Common myeloid progenitor, CD34-positive (primary cell): ENCODE measurements at regions not wholly inside any gene's neighbourhood (a gene's known extent, or its start where the extent isn't known, plus 50 kb on each side); places are given as distances from the start of the nearest gene placed in this dataset.
A peak's percentile ranks its signal among the peaks of the same experiment; 100 is the strongest.

Experiments used
- CTCF ChIA-PET: fragments of 350-600 bp; sonication (Branson Sonifier 250); formaldehyde crosslinking; loops from one replicate; lab custom pipeline; 2021; ENCODE audit warnings: antibody characterized with exemption; lab: Charles Lee
- POLR2A ChIA-PET: fragments of 350-600 bp; sonication (Branson Sonifier 250); formaldehyde crosslinking; loops from one replicate; lab custom pipeline; 2021; ENCODE audit warnings: antibody characterized with exemption; lab: Charles Lee
- DNase-seq, 3 donors: peaks; one replicate each; pipeline versions ENCODE4 v3.0.0 to v3.0.0-alpha.2; 2013
- H3K27ac ChIP-seq, 2 experiments: 1 replicate in 1 of 2; 2 replicates in 1 of 2; pipeline ENCODE4 v1.7.0; 2013; ENCODE audit warnings: inconsistent platforms in 2 of 2, low read length in 2 of 2, mild to moderate bottlenecking in 2 of 2, low read depth in 1 of 2, moderate library complexity in 1 of 2; ENCODE audit not compliant: severe bottlenecking in 2 of 2, insufficient read depth in 1 of 2, poor library complexity in 1 of 2
- H3K27me3 ChIP-seq, 5 experiments: replicated peaks in 2 of 5; 1 replicate in 3 of 5; 2 replicates in 2 of 5; pipeline versions ENCODE4 v1.6.1 to v1.7.0; 2013; ENCODE audit warnings: low read length in 4 of 5, mild to moderate bottlenecking in 2 of 5, moderate library complexity in 2 of 5, inconsistent platforms in 1 of 5; ENCODE audit not compliant: insufficient read depth in 5 of 5, control insufficient read depth in 4 of 5
- H3K36me3 ChIP-seq, 4 experiments: 1 replicate in 2 of 4; 2 replicates in 2 of 4; pipeline versions ENCODE4 v1.6.1 to v1.7.0; 2013; ENCODE audit warnings: low read length in 3 of 4, control low read depth in 1 of 4, mild to moderate bottlenecking in 1 of 4; ENCODE audit not compliant: control insufficient read depth in 4 of 4, insufficient read depth in 4 of 4
- H3K4me1 ChIP-seq, 4 experiments: 1 replicate in 3 of 4; 2 replicates in 1 of 4; pipeline versions ENCODE4 v1.6.1 to v1.7.1; 2013; ENCODE audit warnings: low read length in 3 of 4, mild to moderate bottlenecking in 3 of 4, control low read depth in 1 of 4, inconsistent platforms in 1 of 4, moderate library complexity in 1 of 4; ENCODE audit not compliant: control insufficient read depth in 4 of 4, insufficient read depth in 4 of 4; ENCODE audit errors: control extremely low read depth in 1 of 4
- H3K4me3 ChIP-seq, 7 experiments: 1 replicate in 4 of 7; 2 replicates in 3 of 7; pipeline versions ENCODE4 v1.5.1 to v1.7.0; 2013; ENCODE audit warnings: mild to moderate bottlenecking in 7 of 7, low read length in 6 of 7, moderate library complexity in 6 of 7, inconsistent platforms in 2 of 7, low read depth in 2 of 7, control low read depth in 1 of 7; ENCODE audit not compliant: insufficient read depth in 4 of 7, control insufficient read depth in 1 of 7; ENCODE audit errors: extremely low read depth in 1 of 7
- H3K9me3 ChIP-seq, 5 experiments: 1 replicate in 4 of 5; 2 replicates in 1 of 5; pipeline versions ENCODE4 v1.6.1 to v1.7.1; 2013; ENCODE audit warnings: low read length in 4 of 5, mild to moderate bottlenecking in 2 of 5, inconsistent platforms in 1 of 5, low read depth in 1 of 5, moderate library complexity in 1 of 5; ENCODE audit not compliant: control insufficient read depth in 4 of 5, insufficient read depth in 2 of 5; ENCODE audit errors: control extremely low read depth in 1 of 5
- WGBS: methylation state at CpG from one replicate; pipeline ENCODE4 v1.1.5; 2013; ENCODE audit not compliant: insufficient coverage; 5-methylcytosine and 5-hydroxymethylcytosine counted together

DNA sequence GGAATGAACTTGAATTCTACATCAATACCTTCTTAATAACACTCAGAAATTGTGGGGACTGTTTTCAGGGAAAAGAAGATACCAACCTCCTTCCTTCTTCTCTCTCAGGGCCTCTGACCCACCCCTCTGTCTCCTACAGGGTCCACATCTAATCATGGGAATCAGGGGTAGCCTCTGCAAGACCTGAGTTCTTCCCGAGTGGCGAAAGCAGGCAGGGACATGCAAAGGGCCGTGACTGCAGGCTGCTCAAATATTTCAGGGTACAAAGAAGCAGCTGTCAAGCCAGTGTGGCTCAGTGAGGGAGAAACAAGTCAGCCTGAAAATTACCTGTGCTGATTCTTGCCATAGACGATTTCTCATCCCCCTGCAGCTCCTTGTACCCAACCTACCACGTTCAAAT lies 123.1 kb upstream of the PARP11 start:
- POLR2A ChIA-PET = no interaction called here
- DNase-seq = no peak
- no peaks in the 10 kb centered on the region for H3K9me3 ChIP-seq

DNA sequence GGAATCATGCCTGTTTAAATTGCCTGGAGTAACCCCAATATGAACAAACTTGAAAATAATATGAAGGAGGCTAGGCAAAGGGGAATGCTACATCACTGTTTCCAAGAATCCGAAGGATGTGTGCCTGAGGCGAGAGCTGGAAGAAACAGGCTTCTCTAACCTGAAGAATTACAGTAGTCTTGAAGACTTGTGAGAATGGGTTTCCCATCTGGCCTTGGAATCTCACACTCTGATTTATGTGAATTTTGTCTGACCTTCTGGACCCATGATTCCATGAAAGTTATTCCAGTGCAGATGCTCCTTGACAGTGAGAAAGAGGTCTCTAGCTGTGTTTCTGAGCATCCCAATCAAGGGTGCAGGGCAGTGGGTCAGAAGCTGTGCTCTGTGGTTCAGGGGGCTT lies 122.1 kb upstream of the PARP11 start:
- POLR2A ChIA-PET = no interaction called here
- Histone ChIP-seq H3K27ac (no peak overlapping the region), H3K4me3 (no peak overlapping the region), H3K27me3 (no peaks in the 10 kb centered on the region), H3K9me3 (no peaks in the 10 kb centered on the region), H3K36me3 (no peaks in the 10 kb centered on the region), H3K4me1 (peaks cover 0 to 9% (median 5%) of the 10 kb centered on the region in 4 experiments)
- no peak for DNase-seq
- CTCF ChIA-PET = interaction anchor here (0.7 to 18.0 kb wide), 11 partner anchors 10 to 301 kb away, joined by 3 to 212 read pairs (median 7); no protein-coding TSS in a partner anchor
- 100% methylated on average over 2 of the region's 2 CpGs for WGBS

More for the DNA sequence above, 123.1 kb upstream of the PARP11 start:
- no peak overlapping the region for H3K4me3 ChIP-seq
- 92% methylated on average over 5 of the region's 5 CpGs for WGBS
- H3K36me3 ChIP-seq = no peaks in the 10 kb centered on the region
- H3K27me3 ChIP-seq = no peaks in the 10 kb centered on the region
- H3K4me1 ChIP-seq = peaks cover 0 to 9% (median 5%) of the 10 kb centered on the region in 4 experiments
- no peak overlapping the region for H3K27ac ChIP-seq
- CTCF ChIA-PET = interaction anchor here (0.6 to 18.0 kb wide), 21 partner anchors 9 to 1419 kb away, joined by 3 to 212 read pairs (median 3); no protein-coding TSS in a partner anchor

DNA sequence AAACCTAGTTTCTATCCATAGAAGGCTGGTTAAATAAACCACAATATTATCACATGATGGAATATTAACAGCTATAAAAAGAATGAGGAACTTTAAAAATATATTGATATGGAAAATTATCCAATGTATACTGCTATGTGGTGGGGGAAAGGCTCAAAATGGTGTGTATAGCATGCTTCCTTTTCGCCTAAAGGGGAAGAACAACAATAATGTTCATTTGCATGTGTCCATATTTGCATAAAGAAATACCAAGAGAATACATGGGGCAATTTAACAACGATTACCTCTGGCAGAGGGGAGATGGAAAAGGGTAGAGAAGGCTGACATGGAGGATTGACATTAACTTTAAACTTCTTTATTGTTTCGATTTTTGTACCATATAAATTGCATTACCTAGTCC lies 121.3 kb upstream of the PARP11 start:
- POLR2A ChIA-PET = interaction anchor here (1.0 kb wide), 1 partner anchor 282 kb away, joined by 4 read pairs; no protein-coding TSS in a partner anchor

DNA sequence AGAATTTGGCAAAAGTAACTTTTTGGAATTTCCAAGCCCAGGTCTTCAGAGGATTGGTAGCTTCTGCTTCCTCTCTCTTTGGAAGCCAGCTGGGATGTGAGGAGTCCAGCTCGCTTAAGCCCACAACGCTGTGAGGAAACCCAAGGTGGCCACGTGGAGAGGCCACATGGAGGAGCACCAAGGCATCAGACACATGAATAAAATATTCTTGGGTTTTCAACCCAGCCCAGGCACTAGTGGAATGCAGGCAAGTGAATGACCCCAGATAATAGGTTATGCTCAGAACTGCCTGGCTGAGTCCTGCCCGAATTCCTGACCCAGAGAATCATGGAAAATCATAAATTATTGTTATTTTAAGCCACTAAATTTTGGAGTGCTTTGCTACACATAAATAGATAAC lies 119.7 kb upstream of the PARP11 start:
- no peak for DNase-seq
- ChIA-PET POLR2A (interaction anchor here (0.6 to 1.0 kb wide), 3 partner anchors 18 to 282 kb away, joined by 3 to 5 read pairs (median 3); no protein-coding TSS in a partner anchor), CTCF (interaction anchor here (0.8 to 18.0 kb wide), 14 partner anchors 10 to 290 kb away, joined by 3 to 212 read pairs (median 4); no protein-coding TSS in a partner anchor)
- peaks cover 5 to 13% (median 8%) of the 10 kb centered on the region in 4 experiments for H3K4me1 ChIP-seq
- H3K9me3 ChIP-seq = no peaks in the 10 kb centered on the region
- H3K27ac ChIP-seq = no peak overlapping the region
- no peaks in the 10 kb centered on the region for H3K27me3 ChIP-seq
- 100% methylated on average over 2 of the region's 4 CpGs for WGBS
- H3K36me3 ChIP-seq = no peaks in the 10 kb centered on the region
- no peak overlapping the region for H3K4me3 ChIP-seq

More for the DNA sequence above, 121.3 kb upstream of the PARP11 start:
- Histone ChIP-seq H3K9me3 (no peaks in the 10 kb centered on the region), H3K27ac (no peak overlapping the region), H3K4me1 (peaks cover 0 to 9% (median 5%) of the 10 kb centered on the region in 4 experiments), H3K27me3 (no peaks in the 10 kb centered on the region), H3K36me3 (no peaks in the 10 kb centered on the region), H3K4me3 (no peak overlapping the region)
- DNase-seq = no peak
- CTCF ChIA-PET = interaction anchor here (0.7 to 18.0 kb wide), 20 partner anchors 8 to 333 kb away, joined by 3 to 212 read pairs (median 4); no protein-coding TSS in a partner anchor
- no CpG with 5 or more reads among the region's 3 CpGs for WGBS

DNA sequence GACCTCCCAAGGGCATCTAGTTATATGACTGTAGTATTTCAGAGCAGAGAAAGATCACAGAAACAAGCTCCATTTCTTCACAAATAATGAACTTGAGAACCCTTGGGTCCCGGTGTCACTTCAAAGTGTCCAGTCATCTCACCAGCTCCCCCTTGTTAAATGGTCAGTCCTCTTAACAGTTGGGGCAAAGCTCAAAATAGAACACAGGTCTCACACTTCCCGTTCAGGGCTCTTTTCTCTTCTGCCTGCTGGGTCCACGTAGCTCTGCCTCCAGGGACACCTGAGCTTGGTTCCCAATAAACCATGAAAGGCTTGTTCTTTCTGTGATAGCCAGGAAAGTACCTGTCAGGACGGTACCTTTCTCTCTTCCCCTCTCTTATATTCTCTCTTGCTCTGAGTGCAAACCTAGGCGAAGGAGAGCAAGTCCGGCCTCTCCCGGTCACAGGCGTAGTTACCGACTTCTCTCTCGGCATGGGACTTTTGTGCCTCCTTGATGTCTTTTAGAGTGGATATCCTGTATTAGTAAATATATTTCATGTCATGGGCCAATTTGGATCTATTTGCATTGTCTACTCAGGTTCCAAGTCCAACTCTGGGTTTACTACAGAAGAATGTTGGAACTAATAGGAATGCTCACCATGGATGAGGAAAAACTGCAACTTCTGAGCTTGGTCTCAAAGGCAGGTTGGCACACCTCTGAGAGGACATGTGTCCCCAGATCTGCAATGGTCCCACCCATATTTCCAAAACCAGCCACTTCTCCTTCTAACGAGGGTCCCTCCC lies 118.8 kb upstream of the PARP11 start:
- no peaks in the 10 kb centered on the region for H3K36me3 ChIP-seq
- no peak overlapping the region for H3K27ac ChIP-seq
- ChIA-PET CTCF (interaction anchor here (1.1 to 18.0 kb wide), 8 partner anchors 9 to 291 kb away, joined by 3 to 212 read pairs (median 7); no protein-coding TSS in a partner anchor), POLR2A (interaction anchor here (1.0 kb wide), 1 partner anchor 29 kb away, joined by 5 read pairs; no protein-coding TSS in a partner anchor)
- H3K4me3 ChIP-seq = no peak overlapping the region
- WGBS = 91% methylated on average over 6 of the region's 11 CpGs
- H3K4me1 ChIP-seq = peaks cover 5 to 13% (median 8%) of the 10 kb centered on the region in 4 experiments
- H3K9me3 ChIP-seq = no peaks in the 10 kb centered on the region
- H3K27me3 ChIP-seq = no peaks in the 10 kb centered on the region
- peak in 2 of 3 donors; percentile 25 to 29 for DNase-seq

DNA sequence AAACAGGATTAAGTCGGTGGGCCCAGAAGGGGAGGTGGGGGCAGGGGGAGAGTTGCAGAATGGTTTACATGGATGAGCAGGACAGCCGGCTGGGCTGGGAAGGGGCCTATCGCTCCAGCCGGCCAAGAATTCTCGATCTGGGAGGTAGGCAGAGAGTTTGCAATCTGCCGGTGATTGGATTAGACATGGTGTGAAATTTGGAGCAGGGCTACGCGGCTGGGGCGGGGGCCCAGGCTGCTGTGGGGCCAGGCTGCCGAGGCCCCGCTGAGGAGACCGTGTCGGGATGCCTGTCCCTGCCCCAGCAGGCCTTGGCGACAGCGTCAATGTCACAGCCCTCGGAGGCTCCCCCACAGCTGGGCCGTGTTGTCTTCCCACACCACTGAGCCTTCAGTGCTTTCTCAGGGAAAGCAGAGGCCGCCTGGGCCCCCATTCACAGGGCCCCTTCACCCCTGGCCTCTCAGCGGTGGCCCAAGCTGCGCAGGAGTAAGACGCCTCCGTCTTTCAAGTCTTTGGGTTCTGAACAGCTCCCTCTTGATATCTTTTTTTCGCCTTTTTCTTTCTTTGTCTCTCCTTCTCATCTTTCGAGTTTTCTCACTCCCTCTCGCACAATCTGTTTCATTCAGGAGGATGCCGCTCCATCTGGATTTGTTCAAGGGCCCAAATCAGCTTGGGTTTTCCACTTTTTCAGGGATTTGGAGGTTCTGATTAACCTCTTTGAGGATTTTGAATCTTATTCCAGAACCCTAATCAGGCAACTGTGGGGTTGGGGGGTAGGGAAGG lies 117.5 kb upstream of the PARP11 start:
- no peak for DNase-seq
- Histone ChIP-seq H3K9me3 (no peaks in the 10 kb centered on the region), H3K27me3 (no peaks in the 10 kb centered on the region), H3K36me3 (no peaks in the 10 kb centered on the region), H3K4me1 (peaks cover 5 to 13% (median 8%) of the 10 kb centered on the region in 4 experiments), H3K4me3 (no peak overlapping the region), H3K27ac (no peak overlapping the region)
- WGBS = 97% methylated on average over 25 of the region's 26 CpGs
- ChIA-PET CTCF (interaction anchor here (0.7 to 18.0 kb wide), 7 partner anchors 12 to 286 kb away, joined by 3 to 212 read pairs (median 8); no protein-coding TSS in a partner anchor), POLR2A (no interaction called here)
